Endodermal cell (in vitro differentiated cells): ENCODE measurements at regions not wholly inside any gene's neighbourhood (a gene's known extent, or its start where the extent isn't known, plus 50 kb on each side); places are given as distances from the start of the nearest gene placed in this dataset.
"Not testable (repeated sequence)": the region's sequence is repeated elsewhere in the genome, so short reads cannot be mapped to it uniquely, and the experiment has no call there.

Experiments
- DNase-seq: peaks from one replicate; pipeline ENCODE4 v3.0.0-alpha.2; 2017
- H3K27ac ChIP-seq: 2 replicates; pipeline ENCODE4 v1.5.1; 2013; ENCODE audit warnings: mild to moderate bottlenecking, low read depth, low read length, moderate library complexity
- H3K27me3 ChIP-seq: 2 replicates; pipeline ENCODE4 v1.6.1; 2013; ENCODE audit warnings: mild to moderate bottlenecking, low read length, moderate library complexity; ENCODE audit not compliant: insufficient read depth, control insufficient read depth, poor library complexity, severe bottlenecking
- H3K36me3 ChIP-seq: 2 replicates; pipeline ENCODE4 v1.7.0; 2013; ENCODE audit warnings: mild to moderate bottlenecking, low read length, moderate library complexity; ENCODE audit not compliant: control insufficient read depth, insufficient read depth
- H3K4me1 ChIP-seq: one replicate; pipeline ENCODE4 v1.7.0; 2013; ENCODE audit warnings: low read length; ENCODE audit not compliant: control insufficient read depth, insufficient read depth
- H3K4me3 ChIP-seq: 2 replicates; pipeline ENCODE4 v1.5.1; 2013; ENCODE audit warnings: mild to moderate bottlenecking, low read length, moderate library complexity
- H3K9ac ChIP-seq: 2 replicates; pipeline ENCODE4 v1.6.1; 2013; ENCODE audit warnings: mild to moderate bottlenecking, low read length, moderate library complexity; ENCODE audit not compliant: poor library complexity, severe bottlenecking; ENCODE audit errors: extremely low read depth
- H3K9me3 ChIP-seq: 2 replicates; pipeline ENCODE4 v1.6.1; 2013; ENCODE audit warnings: mild to moderate bottlenecking, low read length, moderate library complexity; ENCODE audit not compliant: control insufficient read depth
- H3K27ac Mint-ChIP-seq: 2 replicates; pipeline ENCODE4 v1.8.0; 2020; ENCODE audit warnings: mixed read lengths
- H3K27me3 Mint-ChIP-seq: 2 replicates; pipeline ENCODE4 v1.8.0; 2021; ENCODE audit warnings: mild to moderate bottlenecking, mixed read lengths; ENCODE audit not compliant: insufficient read depth
- H3K36me3 Mint-ChIP-seq: 2 replicates; pipeline ENCODE4 v1.8.0; 2020; ENCODE audit warnings: low read depth, mixed read lengths
- H3K4me1 Mint-ChIP-seq: 2 replicates; pipeline ENCODE4 v1.8.0; 2020; ENCODE audit warnings: mixed read lengths
- H3K4me3 Mint-ChIP-seq: 2 replicates; pipeline ENCODE4 v1.8.0; 2020; ENCODE audit warnings: mild to moderate bottlenecking, moderate library complexity, mixed read lengths
- H3K9me3 Mint-ChIP-seq: 2 replicates; pipeline ENCODE4 v1.8.0; 2020; ENCODE audit warnings: mild to moderate bottlenecking, mixed read lengths
- WGBS, 2 experiments: methylation state at CpG; one replicate each; pipeline versions ENCODE4 v1.1.5 to v1.1.7; 2013; ENCODE audit warnings: missing lambda C conversion rate in 2 of 2, mixed read lengths in 1 of 2; ENCODE audit not compliant: insufficient coverage in 1 of 2, insufficient read length in 1 of 2; 5-methylcytosine and 5-hydroxymethylcytosine counted together
- TF ChIP-seq, protein P1 (sequence below): fragments of 200-600 bp; sonication (generic); conservative IDR thresholded peaks from 2 replicates; pipeline ENCODE4 v1.5.0; 2021; ENCODE audit warnings: antibody characterized with exemption, mild to moderate bottlenecking

DNA sequence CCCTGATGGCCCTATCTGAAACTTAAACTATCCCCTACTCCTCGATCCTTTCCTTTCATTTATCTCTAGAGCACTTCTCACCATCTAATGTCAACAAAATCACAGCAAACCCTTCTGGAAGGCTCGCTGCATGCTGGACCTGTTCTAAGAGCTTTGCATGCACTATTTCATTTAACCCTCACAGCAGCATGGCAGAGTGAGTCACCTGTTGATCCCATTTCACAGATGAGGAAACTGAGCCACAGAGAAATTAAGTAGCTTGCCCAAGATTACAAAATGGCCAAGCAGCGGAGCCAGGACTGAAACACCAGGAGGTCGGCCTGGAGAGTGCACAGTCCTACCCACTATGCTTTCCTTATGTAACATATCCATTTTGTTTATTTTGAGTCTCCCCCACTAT, 93.1 kb downstream of the ZNF622 start:
- Mint-ChIP-seq H3K27ac (no peak overlapping the region), H3K36me3 (no peaks in the 10 kb centered on the region), H3K9me3 (no peaks in the 10 kb centered on the region), H3K4me3 (no peak overlapping the region), H3K4me1 (peaks cover 16% of the 10 kb centered on the region), H3K27me3 (peaks cover 57% of the 10 kb centered on the region)
- Histone ChIP-seq H3K4me3 (no peak overlapping the region), H3K36me3 (no peaks in the 10 kb centered on the region), H3K4me1 (peaks cover 3% of the 10 kb centered on the region), H3K9ac (no peak overlapping the region), H3K9me3 (no peaks in the 10 kb centered on the region), H3K27ac (no peak overlapping the region), H3K27me3 (peaks cover 4% of the 10 kb centered on the region)
- DNase-seq = no peak
- whole genome bisulfite sequencing, 2 experiments = 63 to 67% methylated on average over 2 to 4 of the region's 4 CpGs
- TF ChIP-seq, protein P1, sequence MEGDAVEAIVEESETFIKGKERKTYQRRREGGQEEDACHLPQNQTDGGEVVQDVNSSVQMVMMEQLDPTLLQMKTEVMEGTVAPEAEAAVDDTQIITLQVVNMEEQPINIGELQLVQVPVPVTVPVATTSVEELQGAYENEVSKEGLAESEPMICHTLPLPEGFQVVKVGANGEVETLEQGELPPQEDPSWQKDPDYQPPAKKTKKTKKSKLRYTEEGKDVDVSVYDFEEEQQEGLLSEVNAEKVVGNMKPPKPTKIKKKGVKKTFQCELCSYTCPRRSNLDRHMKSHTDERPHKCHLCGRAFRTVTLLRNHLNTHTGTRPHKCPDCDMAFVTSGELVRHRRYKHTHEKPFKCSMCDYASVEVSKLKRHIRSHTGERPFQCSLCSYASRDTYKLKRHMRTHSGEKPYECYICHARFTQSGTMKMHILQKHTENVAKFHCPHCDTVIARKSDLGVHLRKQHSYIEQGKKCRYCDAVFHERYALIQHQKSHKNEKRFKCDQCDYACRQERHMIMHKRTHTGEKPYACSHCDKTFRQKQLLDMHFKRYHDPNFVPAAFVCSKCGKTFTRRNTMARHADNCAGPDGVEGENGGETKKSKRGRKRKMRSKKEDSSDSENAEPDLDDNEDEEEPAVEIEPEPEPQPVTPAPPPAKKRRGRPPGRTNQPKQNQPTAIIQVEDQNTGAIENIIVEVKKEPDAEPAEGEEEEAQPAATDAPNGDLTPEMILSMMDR = no peak

DNA sequence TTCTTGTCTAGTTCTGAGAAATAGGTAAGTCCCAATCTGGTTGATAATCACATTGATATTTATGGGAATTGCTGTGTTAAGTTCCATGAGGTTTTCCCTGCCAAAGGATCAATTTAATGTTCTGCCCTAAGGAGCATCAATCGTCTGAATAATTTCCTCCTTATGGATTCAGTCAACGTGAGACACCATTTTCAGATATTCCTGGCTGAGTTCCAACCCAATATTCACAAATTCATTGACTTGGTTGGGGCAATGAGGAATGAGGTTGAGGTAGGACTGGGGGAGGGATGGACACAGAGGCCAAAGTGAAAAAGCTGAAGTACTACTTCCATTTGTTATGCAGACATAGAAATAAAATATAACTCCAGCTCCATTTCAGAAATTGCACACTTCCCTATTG, 99.1 kb downstream of the ZNF622 start:
- Histone ChIP-seq H3K27me3 (no peaks in the 10 kb centered on the region), H3K36me3 (no peaks in the 10 kb centered on the region), H3K27ac (no peak overlapping the region), H3K4me3 (no peak overlapping the region), H3K4me1 (no peaks in the 10 kb centered on the region), H3K9me3 (no peaks in the 10 kb centered on the region), H3K9ac (no peak overlapping the region)
- Mint-ChIP-seq H3K4me1 (no peaks in the 10 kb centered on the region), H3K9me3 (peaks cover 7% of the 10 kb centered on the region), H3K27me3 (peaks cover 17% of the 10 kb centered on the region), H3K4me3 (no peak overlapping the region), H3K27ac (no peak overlapping the region), H3K36me3 (peaks cover 2% of the 10 kb centered on the region)
- TF ChIP-seq, protein P1 = no peak
- 90 to 100% methylated on average over 2 of the region's 2 CpGs for WGBS, 2 experiments
- no peak for DNase-seq

DNA sequence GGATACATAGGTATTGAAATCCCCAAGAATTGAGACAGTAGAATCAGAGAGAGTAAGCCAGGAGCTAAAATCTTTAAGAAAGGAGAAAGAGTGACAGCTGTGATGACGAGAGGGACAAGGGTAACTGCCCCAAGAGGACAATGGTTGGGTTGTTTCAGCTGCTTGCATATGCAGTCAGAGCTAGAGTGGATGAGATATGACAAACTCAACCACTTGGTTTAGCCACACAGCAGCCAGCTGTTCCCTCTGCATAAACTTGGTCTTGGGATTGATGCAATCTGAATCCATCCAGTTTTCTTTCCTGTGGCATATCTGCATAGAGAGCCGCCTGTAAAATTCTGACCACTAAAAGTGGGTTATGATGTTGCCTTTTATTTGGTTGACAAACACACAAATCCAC, 100.7 kb downstream of the ZNF622 start:
- H3K4me3 ChIP-seq = no peak overlapping the region
- no peaks in the 10 kb centered on the region for H3K4me1 ChIP-seq
- H3K27me3 ChIP-seq = no peaks in the 10 kb centered on the region
- H3K9ac ChIP-seq = no peak overlapping the region
- H3K36me3 Mint-ChIP-seq = peaks cover 2% of the 10 kb centered on the region
- no peaks in the 10 kb centered on the region for H3K9me3 ChIP-seq
- DNase-seq = no peak
- peaks cover 12% of the 10 kb centered on the region for H3K9me3 Mint-ChIP-seq
- H3K27ac Mint-ChIP-seq = no peak overlapping the region
- no peaks in the 10 kb centered on the region for H3K4me1 Mint-ChIP-seq
- H3K4me3 Mint-ChIP-seq = no peak overlapping the region
- peaks cover 9% of the 10 kb centered on the region for H3K27me3 Mint-ChIP-seq
- no peak overlapping the region for H3K27ac ChIP-seq
- TF ChIP-seq, protein P1 = no peak
- 94 to 97% methylated on average over 2 of the region's 2 CpGs for WGBS, 2 experiments
- no peaks in the 10 kb centered on the region for H3K36me3 ChIP-seq

DNA sequence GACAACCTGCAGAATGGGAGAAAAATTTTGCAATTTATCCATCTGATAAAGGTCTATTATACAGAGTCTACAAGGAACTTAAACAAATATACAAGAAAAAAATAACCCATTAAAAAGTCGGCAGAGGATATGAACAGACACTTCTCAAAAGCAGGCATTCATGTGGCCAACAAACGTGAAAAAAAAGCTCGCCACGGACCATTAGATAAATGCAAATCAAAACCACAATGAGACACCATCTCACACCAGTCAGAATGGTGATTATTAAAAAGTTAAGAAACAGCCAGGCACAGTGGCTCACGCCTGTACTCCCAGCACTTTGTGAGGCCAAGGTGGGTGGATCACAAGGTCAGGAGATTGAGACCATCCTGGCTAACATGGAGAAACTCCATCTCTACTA, 112.2 kb downstream of the ZNF622 start:
- H3K27ac Mint-ChIP-seq, H3K27me3 ChIP-seq, H3K4me3 ChIP-seq, H3K36me3 Mint-ChIP-seq, H3K27ac ChIP-seq, H3K27me3 Mint-ChIP-seq, H3K4me3 Mint-ChIP-seq, DNase-seq, H3K9ac ChIP-seq, H3K36me3 ChIP-seq: not testable (repeated sequence)
- Histone ChIP-seq H3K4me1 (peaks cover 11% of the 10 kb centered on the region), H3K9me3 (peaks cover 13% of the 10 kb centered on the region)
- peaks cover 16% of the 10 kb centered on the region for H3K4me1 Mint-ChIP-seq
- WGBS, 2 experiments = 89 to 93% methylated on average over 2 to 5 of the region's 5 CpGs
- peaks cover 30% of the 10 kb centered on the region for H3K9me3 Mint-ChIP-seq
